ENCODE measurements at regions not wholly inside any gene's neighbourhood (a gene's known extent, or its start where the extent isn't known, plus 50 kb on each side); places are given as distances from the start of the nearest gene placed in this dataset.
"Not testable (repeated sequence)": the region's sequence is repeated elsewhere in the genome, so short reads cannot be mapped to it uniquely, and the experiment has no call there.

DNA sequence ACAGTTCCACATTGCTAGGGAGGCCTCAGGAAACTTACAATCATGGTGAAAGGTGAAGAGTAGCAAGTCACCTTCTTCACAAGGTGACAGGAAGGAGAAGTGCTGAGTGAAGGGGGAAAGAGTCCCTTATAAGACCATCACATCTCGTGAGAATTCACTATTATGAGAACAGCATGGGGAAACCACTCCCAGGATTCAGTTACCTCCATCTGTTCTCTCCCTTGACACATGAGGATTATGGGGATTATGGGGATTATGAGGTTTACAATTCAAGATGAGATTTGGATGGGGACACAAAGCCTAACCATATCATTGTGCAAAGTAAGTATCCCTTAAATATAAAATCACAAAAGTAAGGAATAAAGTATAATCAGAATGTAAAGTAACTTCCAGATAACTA is 375.9 kb upstream of the NAALADL2 start:
- no peak overlapping the region for H2BK15ac ChIP-seq (ENCODE audit: low read depth, poor library complexity, severe bottlenecking)
- no peak overlapping the region for H3K23ac ChIP-seq (ENCODE audit: low read length in 2 of 2)
- no peak overlapping the region for H2BK5ac ChIP-seq (ENCODE audit: low read depth, low read length, poor library complexity, severe bottlenecking)
- H3K27me3 ChIP-seq (ENCODE audit: control insufficient read depth in 1 of 2, insufficient read depth in 1 of 2, low read length in 2 of 2), result no peaks in the 10 kb centered on the region
- H4K8ac ChIP-seq (ENCODE audit: low read length), result no peak overlapping the region
- H3K9me3 ChIP-seq (ENCODE audit: control insufficient read depth, low read length), result no peaks in the 10 kb centered on the region
- no peak overlapping the region for H2AK5ac ChIP-seq (ENCODE audit: low read length, severe bottlenecking)
- no peak overlapping the region for H3K14ac ChIP-seq (ENCODE audit: low read length in 2 of 2)
- no peak overlapping the region for H2AFZ ChIP-seq (ENCODE audit: low read depth, low read length)
- no peak overlapping the region for H2BK120ac ChIP-seq (ENCODE audit: low read depth, low read length)
- H3K4me3 ChIP-seq (ENCODE audit: insufficient read depth in 1 of 2, low read depth in 1 of 2, low read length in 2 of 2), result no peak overlapping the region
- H3K9ac ChIP-seq (ENCODE audit: low read length), result no peak overlapping the region
- H3K4me1 ChIP-seq (ENCODE audit: control insufficient read depth, insufficient read depth, low read depth, low read length), result no peaks in the 10 kb centered on the region
- no peak overlapping the region for H2BK12ac ChIP-seq (ENCODE audit: low read length in 2 of 2)
- no peaks in the 10 kb centered on the region for H3K79me1 ChIP-seq (replicated peaks; ENCODE audit: low read length, poor library complexity, severe bottlenecking)
- no peak overlapping the region for H3K27ac ChIP-seq (ENCODE audit: low read length, poor library complexity, severe bottlenecking)
- no peak overlapping the region for H3K4me2 ChIP-seq (ENCODE audit: low read length, poor library complexity, severe bottlenecking)
- 100% methylated on average over 1 of the region's 1 CpG for WGBS
- no peaks in the 10 kb centered on the region for H3K36me3 ChIP-seq (ENCODE audit: control insufficient read depth in 1 of 2, insufficient read depth in 2 of 2, low read depth in 1 of 2, low read length in 2 of 2)
- no peak overlapping the region for H3K4ac ChIP-seq (ENCODE audit: low read depth in 1 of 2, low read length in 2 of 2)
- no peak overlapping the region for H3K18ac ChIP-seq (ENCODE audit: low read depth in 1 of 2, low read length in 2 of 2)
- no peak overlapping the region for H4K91ac ChIP-seq (ENCODE audit: low read length)
- DNase-seq, result no peak

DNA sequence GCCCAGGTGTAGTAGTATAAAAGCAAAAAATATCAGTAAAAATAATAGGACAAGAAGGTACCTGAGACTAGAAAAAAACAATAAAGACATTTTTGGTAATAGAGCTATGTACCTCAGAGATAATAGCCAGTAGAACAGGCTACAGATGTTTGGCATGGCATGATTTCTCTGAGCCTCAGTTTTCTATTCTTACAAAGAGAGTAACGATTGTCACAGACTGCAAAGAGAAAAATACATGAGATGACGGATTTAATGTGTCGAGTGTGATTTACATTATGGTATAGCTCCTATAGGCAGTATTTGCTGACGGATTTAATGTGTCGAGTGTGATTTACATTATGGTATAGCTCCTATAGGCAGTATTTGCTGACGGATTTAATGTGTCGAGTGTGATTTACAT is 375.3 kb upstream of the NAALADL2 start:
- H2BK12ac ChIP-seq (ENCODE audit: low read length in 2 of 2); H2AFZ ChIP-seq (ENCODE audit: low read depth, low read length); H3K9ac ChIP-seq (ENCODE audit: low read length); H4K91ac ChIP-seq (ENCODE audit: low read length); H2BK120ac ChIP-seq (ENCODE audit: low read depth, low read length); H4K8ac ChIP-seq (ENCODE audit: low read length); H3K27ac ChIP-seq (ENCODE audit: low read length, poor library complexity, severe bottlenecking); H3K4me2 ChIP-seq (ENCODE audit: low read length, poor library complexity, severe bottlenecking); DNase-seq; H2BK15ac ChIP-seq (ENCODE audit: low read depth, poor library complexity, severe bottlenecking); H3K14ac ChIP-seq (ENCODE audit: low read length in 2 of 2); H3K4me3 ChIP-seq (ENCODE audit: insufficient read depth in 1 of 2, low read depth in 1 of 2, low read length in 2 of 2); H3K9me3 ChIP-seq (ENCODE audit: control insufficient read depth, low read length); H2BK5ac ChIP-seq (ENCODE audit: low read depth, low read length, poor library complexity, severe bottlenecking); H3K18ac ChIP-seq (ENCODE audit: low read depth in 1 of 2, low read length in 2 of 2); H3K4ac ChIP-seq (ENCODE audit: low read depth in 1 of 2, low read length in 2 of 2); H3K36me3 ChIP-seq (ENCODE audit: control insufficient read depth in 1 of 2, insufficient read depth in 2 of 2, low read depth in 1 of 2, low read length in 2 of 2); H3K4me1 ChIP-seq (ENCODE audit: control insufficient read depth, insufficient read depth, low read depth, low read length); H3K27me3 ChIP-seq (ENCODE audit: control insufficient read depth in 1 of 2, insufficient read depth in 1 of 2, low read length in 2 of 2); H3K79me1 ChIP-seq (replicated peaks; ENCODE audit: low read length, poor library complexity, severe bottlenecking); H3K23ac ChIP-seq (ENCODE audit: low read length in 2 of 2); H2AK5ac ChIP-seq (ENCODE audit: low read length, severe bottlenecking): not testable (repeated sequence)
- 99% methylated on average over 6 of the region's 7 CpGs for WGBS

DNA sequence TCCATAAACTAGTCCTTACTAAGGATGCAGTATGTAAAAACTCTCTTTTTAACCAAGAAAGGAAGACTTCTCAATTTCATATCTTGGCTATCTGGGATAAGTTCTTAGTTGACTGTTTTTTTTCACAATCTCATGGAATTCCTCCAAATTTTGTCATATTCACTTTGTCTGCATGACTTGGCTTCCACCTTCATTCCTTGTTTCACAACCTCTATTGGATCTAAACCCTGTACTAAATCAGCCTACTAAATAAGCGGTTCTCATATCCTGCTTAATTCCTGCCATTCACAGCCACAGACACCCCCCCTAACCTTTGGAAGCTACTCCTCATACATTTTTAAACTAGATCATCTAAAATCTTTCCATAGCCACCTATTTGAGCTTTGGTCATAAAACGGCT is 370.6 kb upstream of the NAALADL2 start:
- H3K23ac ChIP-seq (ENCODE audit: low read length in 2 of 2), result no peak overlapping the region
- no peaks in the 10 kb centered on the region for H3K27me3 ChIP-seq (ENCODE audit: control insufficient read depth in 1 of 2, insufficient read depth in 1 of 2, low read length in 2 of 2)
- H3K4ac ChIP-seq (ENCODE audit: low read depth in 1 of 2, low read length in 2 of 2), result no peak overlapping the region
- H3K4me1 ChIP-seq (ENCODE audit: control insufficient read depth, insufficient read depth, low read depth, low read length), result no peaks in the 10 kb centered on the region
- H3K14ac ChIP-seq (ENCODE audit: low read length in 2 of 2), result peak overlapping the region in 1 of 2 experiments; percentile 11
- no peak overlapping the region for H2BK120ac ChIP-seq (ENCODE audit: low read depth, low read length)
- H2AFZ ChIP-seq (ENCODE audit: low read depth, low read length), result no peak overlapping the region
- no peak overlapping the region for H2BK5ac ChIP-seq (ENCODE audit: low read depth, low read length, poor library complexity, severe bottlenecking)
- H3K9ac ChIP-seq (ENCODE audit: low read length), result no peak overlapping the region
- WGBS, result 98% methylated on average over 1 of the region's 2 CpGs
- H2BK12ac ChIP-seq (ENCODE audit: low read length in 2 of 2), result no peak overlapping the region
- no peak overlapping the region for H3K27ac ChIP-seq (ENCODE audit: low read length, poor library complexity, severe bottlenecking)
- H3K4me2 ChIP-seq (ENCODE audit: low read length, poor library complexity, severe bottlenecking), result no peak overlapping the region
- no peak overlapping the region for H3K18ac ChIP-seq (ENCODE audit: low read depth in 1 of 2, low read length in 2 of 2)
- no peak overlapping the region for H4K8ac ChIP-seq (ENCODE audit: low read length)
- H3K36me3 ChIP-seq (ENCODE audit: control insufficient read depth in 1 of 2, insufficient read depth in 2 of 2, low read depth in 1 of 2, low read length in 2 of 2), result no peaks in the 10 kb centered on the region
- H3K4me3 ChIP-seq (ENCODE audit: insufficient read depth in 1 of 2, low read depth in 1 of 2, low read length in 2 of 2), result peak overlapping the region in 1 of 2 experiments; percentile 52
- no peak for DNase-seq
- H3K79me1 ChIP-seq (replicated peaks; ENCODE audit: low read length, poor library complexity, severe bottlenecking), result no peaks in the 10 kb centered on the region
- H4K91ac ChIP-seq (ENCODE audit: low read length), result no peak overlapping the region
- no peaks in the 10 kb centered on the region for H3K9me3 ChIP-seq (ENCODE audit: control insufficient read depth, low read length)
- no peak overlapping the region for H2AK5ac ChIP-seq (ENCODE audit: low read length, severe bottlenecking)
- no peak overlapping the region for H2BK15ac ChIP-seq (ENCODE audit: low read depth, poor library complexity, severe bottlenecking)

DNA sequence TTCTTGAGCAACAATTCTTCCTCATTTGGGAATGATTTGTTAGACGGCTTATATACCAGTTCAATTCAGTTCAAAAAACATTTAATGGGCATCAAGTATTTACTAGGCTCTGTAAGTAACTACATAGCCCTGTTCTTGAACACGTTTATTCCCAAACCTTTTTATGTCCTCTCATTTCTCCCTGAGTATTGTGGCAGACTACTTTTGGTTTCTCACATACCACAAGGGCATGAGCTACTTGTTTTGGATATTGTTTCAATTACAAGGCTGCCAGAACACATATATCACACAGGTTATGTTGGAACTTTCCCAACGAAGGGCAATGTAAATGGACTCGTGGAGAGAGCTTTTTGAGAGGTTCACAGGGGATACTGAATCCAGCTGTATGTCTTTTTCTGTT is 363.8 kb upstream of the NAALADL2 start:
- Histone ChIP-seq H2BK5ac (ENCODE audit: low read depth, low read length, poor library complexity, severe bottlenecking) (no peak overlapping the region), H3K4me2 (ENCODE audit: low read length, poor library complexity, severe bottlenecking) (no peak overlapping the region), H4K8ac (ENCODE audit: low read length) (no peak overlapping the region), H3K27me3 (ENCODE audit: control insufficient read depth in 1 of 2, insufficient read depth in 1 of 2, low read length in 2 of 2) (no peaks in the 10 kb centered on the region), H3K4me3 (ENCODE audit: insufficient read depth in 1 of 2, low read depth in 1 of 2, low read length in 2 of 2) (no peak overlapping the region), H2AK5ac (ENCODE audit: low read length, severe bottlenecking) (no peak overlapping the region), H3K9ac (ENCODE audit: low read length) (peak overlapping the region; percentile 6), H3K36me3 (ENCODE audit: control insufficient read depth in 1 of 2, insufficient read depth in 2 of 2, low read depth in 1 of 2, low read length in 2 of 2) (no peaks in the 10 kb centered on the region), H3K4ac (ENCODE audit: low read depth in 1 of 2, low read length in 2 of 2) (no peak overlapping the region), H3K79me1 (replicated peaks; ENCODE audit: low read length, poor library complexity, severe bottlenecking) (peaks cover 2% of the 10 kb centered on the region), H3K23ac (ENCODE audit: low read length in 2 of 2) (no peak overlapping the region), H3K14ac (ENCODE audit: low read length in 2 of 2) (no peak overlapping the region), H2BK15ac (ENCODE audit: low read depth, poor library complexity, severe bottlenecking) (no peak overlapping the region), H3K27ac (ENCODE audit: low read length, poor library complexity, severe bottlenecking) (no peak overlapping the region), H4K91ac (ENCODE audit: low read length) (no peak overlapping the region), H2BK12ac (ENCODE audit: low read length in 2 of 2) (no peak overlapping the region), H3K9me3 (ENCODE audit: control insufficient read depth, low read length) (no peaks in the 10 kb centered on the region), H3K18ac (ENCODE audit: low read depth in 1 of 2, low read length in 2 of 2) (no peak overlapping the region), H2BK120ac (ENCODE audit: low read depth, low read length) (no peak overlapping the region), H2AFZ (ENCODE audit: low read depth, low read length) (no peak overlapping the region), H3K4me1 (ENCODE audit: control insufficient read depth, insufficient read depth, low read depth, low read length) (no peaks in the 10 kb centered on the region)
- 75% methylated on average over 4 of the region's 4 CpGs for WGBS
- DNase-seq, result peak; percentile 14

Data from mesenchymal stem cell (in vitro differentiated cells and primary cell).